AG09309 (cell line): ENCODE measurements at regions not wholly inside any gene's neighbourhood (a gene's known extent, or its start where the extent isn't known, plus 50 kb on each side); places are given as distances from the start of the nearest gene placed in this dataset.

ENCODE experiments used
- DNase-seq: peaks from one replicate; pipeline ENCODE4 v3.0.0-alpha.2; 2010; ENCODE audit warnings: low read depth
- H3K4me3 ChIP-seq: 2 replicates; pipeline ENCODE4 v1.5.1; 2011; ENCODE audit warnings: mild to moderate bottlenecking, low read depth, low read length, moderate library complexity; ENCODE audit not compliant: control insufficient read depth
- CTCF ChIP-seq: IDR thresholded peaks from 2 replicates; pipeline ENCODE4 v1.5.1; 2011; ENCODE audit warnings: mild to moderate bottlenecking, low read depth, low read length, inconsistent platforms; ENCODE audit not compliant: insufficient read depth, control insufficient read depth; ENCODE audit errors: missing control alignments

- H3K4me3 ChIP-seq, result no peak overlapping the region
- no peak for DNase-seq
- no peak for TF ChIP-seq CTCF
Observed at GRCh38 chr6:109243863-109244825, 138.1 kb downstream of the CD164 start.

GRCh38 chr6:109242925-109243324, 139.3 kb downstream of the CD164 start:
- no peak for DNase-seq
- no peak overlapping the region for H3K4me3 ChIP-seq
- TF ChIP-seq CTCF, result no peak

GRCh38 chr6:109242029-109242428, 140.2 kb downstream of the CD164 start:
- DNase-seq, result no peak
- no peak overlapping the region for H3K4me3 ChIP-seq
- TF ChIP-seq CTCF, result no peak

GRCh38 chr6:109241199-109241598, 141.1 kb downstream of the CD164 start:
- peak; percentile 58 for DNase-seq
- no peak overlapping the region for H3K4me3 ChIP-seq
- no peak for TF ChIP-seq CTCF

GRCh38 chr6:109240370-109241084, 141.7 kb downstream of the CD164 start:
- no peak overlapping the region for H3K4me3 ChIP-seq
- no peak for DNase-seq
- no peak for TF ChIP-seq CTCF

- DNase-seq, result no peak
- TF ChIP-seq CTCF, result no peak
- H3K4me3 ChIP-seq, result no peak overlapping the region
Observed at GRCh38 chr6:109239651-109240321, 142.5 kb downstream of the CD164 start.
